HEK293 (cell line): ENCODE measurements at regions not wholly inside any gene's neighbourhood (a gene's known extent, or its start where the extent isn't known, plus 50 kb on each side); places are given as distances from the start of the nearest gene placed in this dataset.
A peak's percentile ranks its signal among the peaks of the same experiment; 100 is the strongest.

ENCODE experiments used
- CTCF ChIA-PET: fragments of 350-600 bp; formaldehyde crosslinking; extraction: SDS; loops from one replicate; lab custom pipeline; 2021; ENCODE audit warnings: antibody characterized with exemption; lab: Yijun Ruan, JAX
- POLR2A ChIA-PET: fragments of 300-600 bp; formaldehyde crosslinking; extraction: SDS; loops from one replicate; lab custom pipeline; 2020; ENCODE audit warnings: antibody characterized with exemption, inconsistent platforms; lab: Yijun Ruan, JAX
- H3K27ac ChIP-seq: fragments of 200-500 bp; sonication (Bioruptor generic); 2 replicates; pipeline ENCODE4 v1.5.1; 2014; ENCODE audit warnings: low read depth, low read length, control low read depth, inconsistent platforms; ENCODE audit errors: extremely low read depth
- H3K36me3 ChIP-seq, 2 experiments: fragments of 200-500 bp in 1 of 2; sonication (Bioruptor generic) in 1 of 2; 1 replicate in 1 of 2; 2 replicates in 1 of 2; pipeline ENCODE4 v1.5.1; 2014 to 2017; ENCODE audit warnings: inconsistent platforms in 2 of 2, low read length in 2 of 2; ENCODE audit not compliant: control insufficient read depth in 2 of 2, insufficient read depth in 1 of 2
- H3K4me1 ChIP-seq: fragments of 200-500 bp; sonication (Bioruptor generic); 2 replicates; pipeline ENCODE4 v1.5.1; 2014; ENCODE audit warnings: mild to moderate bottlenecking, low read length, inconsistent platforms; ENCODE audit not compliant: control insufficient read depth, insufficient read depth
- H3K4me3 ChIP-seq: 2 replicates; pipeline ENCODE4 v1.5.1; 2011; ENCODE audit warnings: low read depth, mild to moderate bottlenecking, control low read depth, low read length, moderate library complexity
- H3K9me3 ChIP-seq: fragments of 200-500 bp; sonication (Bioruptor generic); 2 replicates; pipeline ENCODE4 v1.5.1; 2014; ENCODE audit warnings: low read depth, low read length, inconsistent platforms; ENCODE audit not compliant: control insufficient read depth, insufficient read depth
- KLF9 ChIP-seq: fragments of 450-650 bp; formaldehyde crosslinking; IDR thresholded peaks from 2 replicates; pipeline ENCODE4 v1.5.1; 2016; ENCODE audit warnings: missing biosample characterization, missing genetic modification characterization, low read depth
- PRDM1 ChIP-seq: fragments of 450-650 bp; formaldehyde crosslinking; IDR thresholded peaks from 2 replicates; pipeline ENCODE4; 2016; ENCODE audit warnings: missing biosample characterization, missing genetic modification characterization
- REST ChIP-seq: fragments of 450-650 bp; formaldehyde crosslinking; IDR thresholded peaks from 2 replicates; pipeline ENCODE4 v1.5.1; 2016; ENCODE audit warnings: missing biosample characterization, missing genetic modification characterization
- TCF7L2 ChIP-seq: IDR thresholded peaks from 2 replicates; pipeline ENCODE4 v1.6.1; 2011; ENCODE audit warnings: low read depth, mild to moderate bottlenecking, inconsistent platforms, low read length, moderate library complexity, borderline replicate concordance
- ZBTB21 ChIP-seq: fragments of 450-650 bp; formaldehyde crosslinking; IDR thresholded peaks from 2 replicates; pipeline ENCODE4 v1.5.1; 2017; ENCODE audit warnings: missing biosample characterization, missing genetic modification characterization
- ZNF223 ChIP-seq: fragments of 450-650 bp; formaldehyde crosslinking; IDR thresholded peaks from 2 replicates; pipeline ENCODE4 v1.5.1; 2016; ENCODE audit warnings: missing biosample characterization, missing genetic modification characterization
- ZNF280C ChIP-seq: fragments of 450-650 bp; formaldehyde crosslinking; IDR thresholded peaks from 2 replicates; pipeline ENCODE4 v1.5.1; 2016; ENCODE audit warnings: missing biosample characterization, missing genetic modification characterization
- ZNF362 ChIP-seq: fragments of 450-650 bp; formaldehyde crosslinking; IDR thresholded peaks from 2 replicates; pipeline ENCODE4 v1.5.1; 2016; ENCODE audit warnings: missing biosample characterization, missing genetic modification characterization
- ZNF596 ChIP-seq: fragments of 450-650 bp; IDR thresholded peaks from 2 replicates; pipeline ENCODE4 v1.5.0; 2018; ENCODE audit warnings: missing biosample characterization, mild to moderate bottlenecking, missing genetic modification characterization, moderate library complexity
- ZNF623 ChIP-seq: fragments of 450-650 bp; formaldehyde crosslinking; IDR thresholded peaks from 2 replicates; pipeline ENCODE4 v1.5.1; 2016; ENCODE audit warnings: missing biosample characterization, missing genetic modification characterization
- ZNF792 ChIP-seq: fragments of 450-650 bp; formaldehyde crosslinking; IDR thresholded peaks from 2 replicates; pipeline ENCODE4 v1.5.1; 2016; ENCODE audit warnings: missing biosample characterization, missing genetic modification characterization
- ZSCAN4 ChIP-seq: fragments of 450-650 bp; formaldehyde crosslinking; IDR thresholded peaks from 2 replicates; pipeline ENCODE4 v1.5.1; 2017; ENCODE audit warnings: missing biosample characterization, missing genetic modification characterization
- ZSCAN5A ChIP-seq: fragments of 450-650 bp; formaldehyde crosslinking; IDR thresholded peaks from 2 replicates; pipeline ENCODE4 v1.5.1; 2016; ENCODE audit warnings: missing biosample characterization, missing genetic modification characterization

- ChIA-PET CTCF (interaction anchor here (0.6 kb wide), 1 partner anchor 12 kb away, joined by 3 read pairs; no protein-coding TSS in a partner anchor), POLR2A (no interaction called here)
- H3K27ac ChIP-seq: no peak overlapping the region
- H3K9me3 ChIP-seq: no peaks in the 10 kb centered on the region
- no peak overlapping the region for H3K4me3 ChIP-seq
- no peaks in the 10 kb centered on the region for H3K36me3 ChIP-seq
- peak; percentile 49; the same call in 1 of the 2 replicates for TF ChIP-seq TCF7L2
- no peak for TF ChIP-seq KLF9 (tag by site-specific recombination)
- H3K4me1 ChIP-seq: no peaks in the 10 kb centered on the region
These were observed 222.7 kb upstream of the OPRM1 start for GRCh38 chr6:153816366-153816765.

GRCh38 chr6:153814136-153814535, 224.9 kb upstream of the OPRM1 start:
- H3K9me3 ChIP-seq: no peaks in the 10 kb centered on the region
- H3K36me3 ChIP-seq: no peaks in the 10 kb centered on the region
- TF ChIP-seq ZSCAN4 (tag by site-specific recombination) (no peak), ZNF623 (tag by site-specific recombination) (no peak), ZNF223 (no peak), ZNF792 (tag by site-specific recombination) (no peak), REST (tag by site-specific recombination) (no peak), ZSCAN5A (tag by site-specific recombination) (no peak), ZNF280C (tag by site-specific recombination) (no peak), ZBTB21 (tag by site-specific recombination) (no peak), PRDM1 (tag by site-specific recombination) (no peak), ZNF362 (no peak), ZNF596 (tag by site-specific recombination) (no peak)
- no peak overlapping the region for H3K27ac ChIP-seq
- no peak overlapping the region for H3K4me3 ChIP-seq
- no peaks in the 10 kb centered on the region for H3K4me1 ChIP-seq
- CTCF ChIA-PET: interaction anchor here (0.6 to 2.2 kb wide), 12 partner anchors 10 to 906 kb away, joined by 3 to 13 read pairs (median 4); no protein-coding TSS in a partner anchor
- POLR2A ChIA-PET: no interaction called here
